Astrocyte (in vitro differentiated cells and primary cell): ENCODE measurements at regions not wholly inside any gene's neighbourhood (a gene's known extent, or its start where the extent isn't known, plus 50 kb on each side); places are given as distances from the start of the nearest gene placed in this dataset.

Source experiments
- DNase-seq: peaks from one replicate; pipeline ENCODE4 v3.0.0-alpha.2; 2010; ENCODE audit warnings: low read depth
- FAIRE-seq: peaks from 2 replicates; lab custom pipeline; 2011; peaks lifted over from hg19 to GRCh38; lab: Jason Lieb, UNC
- H2AFZ ChIP-seq: 2 replicates; pipeline ENCODE4 v1.6.0; 2012; ENCODE audit warnings: low read depth, low read length, inconsistent platforms
- H3K27ac ChIP-seq: 2 replicates; pipeline ENCODE4 v1.5.1; 2011; ENCODE audit warnings: low read depth, low read length, inconsistent platforms
- H3K27me3 ChIP-seq: 2 replicates; pipeline ENCODE4 v1.6.0; 2011; ENCODE audit warnings: low read length, inconsistent platforms; ENCODE audit not compliant: insufficient read depth
- H3K36me3 ChIP-seq: 2 replicates; pipeline ENCODE4 v1.5.1; 2011; ENCODE audit warnings: low read length, inconsistent platforms; ENCODE audit not compliant: insufficient read depth
- H3K4me1 ChIP-seq: 2 replicates; pipeline ENCODE4 v1.5.1; 2011; ENCODE audit warnings: low read length, inconsistent platforms; ENCODE audit not compliant: insufficient read depth
- H3K4me2 ChIP-seq: 2 replicates; pipeline ENCODE4 v1.6.0; 2012; ENCODE audit warnings: low read length, inconsistent platforms
- H3K4me3 ChIP-seq: 2 replicates; pipeline ENCODE4 v1.5.1; 2011; ENCODE audit warnings: low read depth, mild to moderate bottlenecking, low read length, inconsistent platforms; ENCODE audit not compliant: insufficient read depth
- H3K79me2 ChIP-seq: 2 replicates; pipeline ENCODE4 v1.6.0; 2012; ENCODE audit warnings: mild to moderate bottlenecking, low read length, inconsistent platforms; ENCODE audit not compliant: insufficient read depth
- H3K9ac ChIP-seq: 2 replicates; pipeline ENCODE4 v1.6.0; 2012; ENCODE audit warnings: mild to moderate bottlenecking, low read length, inconsistent platforms
- H3K9me3 ChIP-seq: 2 replicates; pipeline ENCODE4 v1.5.1; 2012; ENCODE audit warnings: low read depth, mild to moderate bottlenecking, low read length, inconsistent platforms; ENCODE audit not compliant: insufficient read depth
- H4K20me1 ChIP-seq: 2 replicates; pipeline ENCODE4 v1.6.0; 2012; ENCODE audit warnings: low read length, inconsistent platforms; ENCODE audit not compliant: insufficient read depth
- H3K27ac Mint-ChIP-seq: one replicate; pipeline ENCODE4 v1.8.0; 2021; ENCODE audit warnings: mild to moderate bottlenecking, mixed read lengths; ENCODE audit not compliant: unreplicated experiment
- H3K27me3 Mint-ChIP-seq: one replicate; pipeline ENCODE4 v1.8.0; 2021; ENCODE audit warnings: low read depth, mixed read lengths; ENCODE audit not compliant: unreplicated experiment
- H3K36me3 Mint-ChIP-seq: one replicate; pipeline ENCODE4 v1.8.0; 2021; ENCODE audit warnings: low read depth, mixed read lengths; ENCODE audit not compliant: unreplicated experiment
- H3K4me1 Mint-ChIP-seq: one replicate; pipeline ENCODE4 v1.8.0; 2021; ENCODE audit warnings: low read depth, mixed read lengths; ENCODE audit not compliant: unreplicated experiment
- H3K4me3 Mint-ChIP-seq: one replicate; pipeline ENCODE4 v1.8.0; 2021; ENCODE audit warnings: mild to moderate bottlenecking, moderate library complexity, mixed read lengths; ENCODE audit not compliant: unreplicated experiment
- H3K9me3 Mint-ChIP-seq: one replicate; pipeline ENCODE4 v1.8.0; 2021; ENCODE audit warnings: mild to moderate bottlenecking, mixed read lengths; ENCODE audit not compliant: unreplicated experiment
- CTCF ChIP-seq: IDR thresholded peaks from 2 replicates; pipeline ENCODE4 v1.5.1; 2011; ENCODE audit warnings: low read depth, mild to moderate bottlenecking, inconsistent platforms, low read length, moderate library complexity; ENCODE audit not compliant: insufficient read depth
- EZH2 ChIP-seq: IDR thresholded peaks from 2 replicates; pipeline ENCODE4 v1.6.1; 2012; ENCODE audit warnings: mild to moderate bottlenecking, low read length, inconsistent platforms; ENCODE audit not compliant: insufficient read depth

- H3K4me3 ChIP-seq: no peak overlapping the region
- no peak overlapping the region for H3K4me2 ChIP-seq
- Mint-ChIP-seq H3K9me3 (no peaks in the 10 kb centered on the region), H3K36me3 (no peaks in the 10 kb centered on the region), H3K4me1 (no peaks in the 10 kb centered on the region), H3K4me3 (no peak overlapping the region), H3K27ac (no peak overlapping the region), H3K27me3 (no peaks in the 10 kb centered on the region)
- TF ChIP-seq EZH2: no peak
- no peak for TF ChIP-seq CTCF
- FAIRE-seq (no peak), DNase-seq (no peak)
- H3K27me3 ChIP-seq: no peaks in the 10 kb centered on the region
- H3K36me3 ChIP-seq: no peaks in the 10 kb centered on the region
- no peaks in the 10 kb centered on the region for H3K4me1 ChIP-seq
- H2AFZ ChIP-seq: no peak overlapping the region
- no peak overlapping the region for H3K27ac ChIP-seq
- no peaks in the 10 kb centered on the region for H4K20me1 ChIP-seq
- no peak overlapping the region for H3K9ac ChIP-seq
- no peaks in the 10 kb centered on the region for H3K9me3 ChIP-seq
- H3K79me2 ChIP-seq: no peaks in the 10 kb centered on the region
These were observed 216.2 kb upstream of the TECRL start for GRCh38 chr4:64625438-64625837.

GRCh38 chr4:64617800-64618199 lies 208.6 kb upstream of the TECRL start:
- H3K4me3 Mint-ChIP-seq: no peak overlapping the region
- no peaks in the 10 kb centered on the region for H3K27me3 Mint-ChIP-seq
- no peak overlapping the region for H3K27ac Mint-ChIP-seq
- TF ChIP-seq CTCF: peak; percentile 30
- no peak for TF ChIP-seq EZH2
- H3K4me1 Mint-ChIP-seq: no peaks in the 10 kb centered on the region
- no peak for FAIRE-seq
- H3K36me3 Mint-ChIP-seq: no peaks in the 10 kb centered on the region
- peak; percentile 20 for DNase-seq
- H3K9ac ChIP-seq: no peak overlapping the region
- H3K4me1 ChIP-seq: no peaks in the 10 kb centered on the region
- no peaks in the 10 kb centered on the region for H4K20me1 ChIP-seq
- H3K4me2 ChIP-seq: no peak overlapping the region
- no peak overlapping the region for H2AFZ ChIP-seq
- no peaks in the 10 kb centered on the region for H3K79me2 ChIP-seq
- no peak overlapping the region for H3K27ac ChIP-seq
- no peaks in the 10 kb centered on the region for H3K9me3 ChIP-seq
- H3K4me3 ChIP-seq: no peak overlapping the region
- H3K36me3 ChIP-seq: no peaks in the 10 kb centered on the region
- H3K9me3 Mint-ChIP-seq: no peaks in the 10 kb centered on the region
- no peaks in the 10 kb centered on the region for H3K27me3 ChIP-seq

GRCh38 chr4:64614276-64614675 lies 205.0 kb upstream of the TECRL start:
- H3K36me3 ChIP-seq: no peaks in the 10 kb centered on the region
- H3K79me2 ChIP-seq: no peaks in the 10 kb centered on the region
- Mint-ChIP-seq H3K4me3 (no peak overlapping the region), H3K9me3 (no peaks in the 10 kb centered on the region), H3K27me3 (no peaks in the 10 kb centered on the region), H3K36me3 (no peaks in the 10 kb centered on the region), H3K27ac (no peak overlapping the region), H3K4me1 (no peaks in the 10 kb centered on the region)
- no peaks in the 10 kb centered on the region for H3K9me3 ChIP-seq
- H3K27me3 ChIP-seq: no peaks in the 10 kb centered on the region
- no peaks in the 10 kb centered on the region for H3K4me1 ChIP-seq
- H3K9ac ChIP-seq: no peak overlapping the region
- H3K4me3 ChIP-seq: no peak overlapping the region
- no peak overlapping the region for H2AFZ ChIP-seq
- TF ChIP-seq EZH2: no peak
- no peak for TF ChIP-seq CTCF
- no peak for FAIRE-seq
- no peak for DNase-seq
- no peak overlapping the region for H3K4me2 ChIP-seq
- no peaks in the 10 kb centered on the region for H4K20me1 ChIP-seq
- H3K27ac ChIP-seq: no peak overlapping the region
